ENCODE measurements at regions not wholly inside any gene's neighbourhood (a gene's known extent, or its start where the extent isn't known, plus 50 kb on each side); places are given as distances from the start of the nearest gene placed in this dataset.

DNA sequence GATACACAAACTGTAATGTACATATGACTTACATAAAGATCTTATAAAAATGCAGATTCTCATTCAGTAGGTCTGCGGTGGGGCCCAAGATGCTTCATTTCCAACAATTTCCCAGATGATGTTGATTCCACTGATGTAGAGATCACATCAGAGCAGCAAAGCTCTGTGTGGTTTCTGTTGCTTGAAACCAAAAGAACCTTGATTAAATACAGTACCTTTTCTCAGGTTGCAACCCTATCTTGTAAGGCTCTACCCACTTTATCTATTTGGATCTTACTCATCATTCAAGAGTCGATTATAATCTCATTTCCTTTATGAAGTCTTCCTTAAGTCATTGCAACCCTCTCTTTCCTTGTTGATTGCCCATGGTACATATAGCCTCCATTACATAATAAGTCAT is 816.8 kb downstream of the RPA4 start:
- TF ChIP-seq, protein P1, sequence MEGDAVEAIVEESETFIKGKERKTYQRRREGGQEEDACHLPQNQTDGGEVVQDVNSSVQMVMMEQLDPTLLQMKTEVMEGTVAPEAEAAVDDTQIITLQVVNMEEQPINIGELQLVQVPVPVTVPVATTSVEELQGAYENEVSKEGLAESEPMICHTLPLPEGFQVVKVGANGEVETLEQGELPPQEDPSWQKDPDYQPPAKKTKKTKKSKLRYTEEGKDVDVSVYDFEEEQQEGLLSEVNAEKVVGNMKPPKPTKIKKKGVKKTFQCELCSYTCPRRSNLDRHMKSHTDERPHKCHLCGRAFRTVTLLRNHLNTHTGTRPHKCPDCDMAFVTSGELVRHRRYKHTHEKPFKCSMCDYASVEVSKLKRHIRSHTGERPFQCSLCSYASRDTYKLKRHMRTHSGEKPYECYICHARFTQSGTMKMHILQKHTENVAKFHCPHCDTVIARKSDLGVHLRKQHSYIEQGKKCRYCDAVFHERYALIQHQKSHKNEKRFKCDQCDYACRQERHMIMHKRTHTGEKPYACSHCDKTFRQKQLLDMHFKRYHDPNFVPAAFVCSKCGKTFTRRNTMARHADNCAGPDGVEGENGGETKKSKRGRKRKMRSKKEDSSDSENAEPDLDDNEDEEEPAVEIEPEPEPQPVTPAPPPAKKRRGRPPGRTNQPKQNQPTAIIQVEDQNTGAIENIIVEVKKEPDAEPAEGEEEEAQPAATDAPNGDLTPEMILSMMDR (IDR thresholded peaks at IDR 0.05; ENCODE audit: low read depth, low read length), result no peak
- TF ChIP-seq EZH2phosphoT487 (IDR thresholded peaks at IDR 0.05; ENCODE audit: low read depth), result no peak

Data from OCI-LY3 (cell line).